Smooth muscle cell (in vitro differentiated cells): ENCODE measurements at regions not wholly inside any gene's neighbourhood (a gene's known extent, or its start where the extent isn't known, plus 50 kb on each side); places are given as distances from the start of the nearest gene placed in this dataset.

Source experiments
- DNase-seq: peaks from one replicate; lab custom pipeline; 2025; ENCODE audit not compliant: unreplicated experiment; lab: John Stamatoyannopoulos, UW
- H2AFZ ChIP-seq: fragments of 200-600 bp; sonication (generic); 2 replicates; pipeline ENCODE4 v1.6.0; 2016; ENCODE audit warnings: antibody characterized with exemption, low read depth, mild to moderate bottlenecking
- H3F3A ChIP-seq: fragments of 200-600 bp; sonication (generic); 2 replicates; pipeline ENCODE4 v1.6.0; 2017; ENCODE audit warnings: antibody characterized with exemption, low read depth
- H3K27ac ChIP-seq: fragments of 200-600 bp; sonication (generic); 2 replicates; pipeline ENCODE4 v1.5.1; 2016; ENCODE audit warnings: low read depth, mild to moderate bottlenecking
- H3K27me3 ChIP-seq: fragments of 200-600 bp; sonication (generic); 2 replicates; pipeline ENCODE4 v1.6.1; 2016; ENCODE audit warnings: low read depth, mild to moderate bottlenecking
- H3K36me3 ChIP-seq: fragments of 200-600 bp; sonication (generic); 2 replicates; pipeline ENCODE4 v1.5.1; 2016; ENCODE audit warnings: low read depth
- H3K4me1 ChIP-seq: fragments of 200-600 bp; sonication (generic); 2 replicates; pipeline ENCODE4 v1.5.1; 2016; ENCODE audit warnings: low read depth
- H3K4me2 ChIP-seq: fragments of 200-600 bp; sonication (generic); 2 replicates; pipeline ENCODE4 v1.6.0; 2016; ENCODE audit warnings: mild to moderate bottlenecking
- H3K4me3 ChIP-seq: fragments of 200-600 bp; sonication (generic); 2 replicates; pipeline ENCODE4 v1.5.1; 2016; ENCODE audit warnings: mild to moderate bottlenecking
- H3K79me2 ChIP-seq: fragments of 200-600 bp; sonication (generic); 2 replicates; pipeline ENCODE4 v1.6.0; 2016; ENCODE audit warnings: low read depth, mild to moderate bottlenecking
- H3K9ac ChIP-seq: fragments of 200-600 bp; sonication (generic); 2 replicates; pipeline ENCODE4 v1.6.0; 2016; ENCODE audit warnings: low read depth
- H3K9me3 ChIP-seq: fragments of 200-600 bp; sonication (generic); replicated peaks from 2 replicates; pipeline ENCODE4 v1.5.1; 2016; ENCODE audit warnings: low read depth
- H4K20me1 ChIP-seq: fragments of 200-600 bp; sonication (generic); 2 replicates; pipeline ENCODE4 v1.6.0; 2016; ENCODE audit warnings: low read depth
- WGBS: methylation state at CpG from one replicate; pipeline ENCODE4 v1.1.7; 2016; ENCODE audit warnings: low lambda C conversion rate; 5-methylcytosine and 5-hydroxymethylcytosine counted together
- TF ChIP-seq, protein P1 (sequence below): fragments of 200-600 bp; sonication (generic); IDR thresholded peaks from 2 replicates; pipeline ENCODE4 v1.5.1; 2017; ENCODE audit warnings: borderline replicate concordance, mild to moderate bottlenecking, antibody characterized with exemption; ENCODE audit not compliant: insufficient read depth, poor library complexity, severe bottlenecking

DNA sequence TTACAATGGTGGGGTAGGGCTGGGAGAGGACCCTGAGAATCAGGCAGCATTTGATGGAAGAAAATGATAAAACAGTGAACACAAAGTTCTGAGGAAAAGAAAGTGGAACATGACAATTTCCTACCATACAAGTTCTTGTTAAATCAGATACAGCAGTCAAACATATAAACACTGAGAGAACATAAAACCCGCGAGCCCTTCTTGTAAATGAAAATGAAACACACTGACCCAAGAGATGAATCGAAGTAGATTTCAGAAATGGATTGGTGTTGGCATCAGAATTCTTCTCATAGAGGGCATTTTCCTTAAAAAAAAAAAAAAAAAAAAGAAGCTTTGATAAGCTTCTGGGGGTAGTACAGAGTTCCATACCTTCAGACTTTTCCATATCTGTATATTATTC, 134.7 kb upstream of the TMEM45B start:
- Histone ChIP-seq H3K4me3 (no peak overlapping the region), H3K27me3 (peaks cover 5% of the 10 kb centered on the region), H2AFZ (no peak overlapping the region), H3K9ac (no peak overlapping the region), H3K79me2 (no peaks in the 10 kb centered on the region), H3K36me3 (no peaks in the 10 kb centered on the region), H4K20me1 (no peaks in the 10 kb centered on the region), H3K27ac (no peak overlapping the region), H3K9me3 (no peaks in the 10 kb centered on the region), H3K4me1 (no peaks in the 10 kb centered on the region), H3K4me2 (no peak overlapping the region), H3F3A (no peaks in the 10 kb centered on the region)
- WGBS: 84% methylated on average over 3 of the region's 3 CpGs
- TF ChIP-seq, protein P1, sequence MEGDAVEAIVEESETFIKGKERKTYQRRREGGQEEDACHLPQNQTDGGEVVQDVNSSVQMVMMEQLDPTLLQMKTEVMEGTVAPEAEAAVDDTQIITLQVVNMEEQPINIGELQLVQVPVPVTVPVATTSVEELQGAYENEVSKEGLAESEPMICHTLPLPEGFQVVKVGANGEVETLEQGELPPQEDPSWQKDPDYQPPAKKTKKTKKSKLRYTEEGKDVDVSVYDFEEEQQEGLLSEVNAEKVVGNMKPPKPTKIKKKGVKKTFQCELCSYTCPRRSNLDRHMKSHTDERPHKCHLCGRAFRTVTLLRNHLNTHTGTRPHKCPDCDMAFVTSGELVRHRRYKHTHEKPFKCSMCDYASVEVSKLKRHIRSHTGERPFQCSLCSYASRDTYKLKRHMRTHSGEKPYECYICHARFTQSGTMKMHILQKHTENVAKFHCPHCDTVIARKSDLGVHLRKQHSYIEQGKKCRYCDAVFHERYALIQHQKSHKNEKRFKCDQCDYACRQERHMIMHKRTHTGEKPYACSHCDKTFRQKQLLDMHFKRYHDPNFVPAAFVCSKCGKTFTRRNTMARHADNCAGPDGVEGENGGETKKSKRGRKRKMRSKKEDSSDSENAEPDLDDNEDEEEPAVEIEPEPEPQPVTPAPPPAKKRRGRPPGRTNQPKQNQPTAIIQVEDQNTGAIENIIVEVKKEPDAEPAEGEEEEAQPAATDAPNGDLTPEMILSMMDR: no peak
- no peak for DNase-seq

DNA sequence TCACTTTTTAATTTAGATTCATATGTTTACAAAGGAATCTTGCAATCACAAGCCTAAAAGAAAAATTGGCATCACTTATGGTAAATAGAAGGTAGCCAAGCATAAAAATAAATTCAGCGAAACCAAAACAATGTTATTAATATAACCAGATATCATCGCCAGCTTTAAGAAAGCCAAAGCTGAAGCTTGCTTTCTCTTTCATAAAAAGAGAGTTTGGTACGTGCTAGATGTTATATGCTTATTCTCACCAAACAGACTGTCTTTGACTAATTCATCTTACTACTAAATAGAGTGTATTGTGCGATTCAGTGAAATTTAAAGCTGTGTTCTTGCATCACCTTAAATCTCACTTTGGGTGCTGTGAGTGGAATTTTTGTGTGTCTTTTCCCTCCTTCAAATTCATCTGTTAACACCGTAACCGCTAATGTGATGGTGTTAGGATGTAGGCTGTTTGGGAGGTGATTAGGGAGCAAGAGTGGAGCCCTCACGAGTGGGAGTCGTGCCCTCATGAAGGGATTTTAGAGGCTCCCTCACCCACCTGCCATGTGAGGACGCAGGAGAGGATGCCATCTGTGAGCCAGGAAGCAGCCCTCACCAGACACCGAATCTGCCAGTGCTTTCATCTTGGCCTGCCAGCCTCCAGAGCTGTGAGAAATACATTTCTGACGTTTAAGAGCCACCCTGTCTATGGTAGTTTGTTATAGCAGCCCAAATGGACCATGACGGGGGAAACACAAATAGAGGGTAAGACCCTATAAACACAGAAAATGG, 134.1 kb upstream of the TMEM45B start:
- H3K4me2 ChIP-seq: no peak overlapping the region
- H3K79me2 ChIP-seq: no peaks in the 10 kb centered on the region
- 90% methylated on average over 12 of the region's 12 CpGs for WGBS
- no peak overlapping the region for H3K4me3 ChIP-seq
- TF ChIP-seq, protein P1: no peak
- H2AFZ ChIP-seq: no peak overlapping the region
- H3K9ac ChIP-seq: no peak overlapping the region
- H3K27me3 ChIP-seq: no peaks in the 10 kb centered on the region
- no peaks in the 10 kb centered on the region for H3K36me3 ChIP-seq
- DNase-seq: no peak
- no peaks in the 10 kb centered on the region for H3K9me3 ChIP-seq
- no peaks in the 10 kb centered on the region for H3F3A ChIP-seq
- no peak overlapping the region for H3K27ac ChIP-seq
- H4K20me1 ChIP-seq: no peaks in the 10 kb centered on the region
- H3K4me1 ChIP-seq: no peaks in the 10 kb centered on the region

DNA sequence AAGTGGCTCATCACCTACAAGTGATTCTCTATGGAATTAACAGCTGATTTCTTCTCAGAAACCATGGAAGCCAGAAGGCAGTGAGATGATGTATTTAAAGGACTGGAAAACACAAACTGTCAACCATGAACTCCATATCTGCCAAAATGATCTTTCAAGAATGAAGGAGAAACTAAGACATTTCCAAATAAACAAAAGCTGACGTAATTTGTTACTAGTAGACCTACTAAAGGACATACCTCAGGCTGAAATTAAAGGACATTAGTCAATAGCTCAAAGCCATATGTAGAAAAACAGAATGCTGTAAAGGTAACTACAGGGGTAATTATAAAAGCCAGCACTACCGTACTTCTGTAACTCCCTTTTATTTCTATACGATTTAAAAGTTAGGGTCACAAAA, 129.4 kb upstream of the TMEM45B start:
- TF ChIP-seq, protein P1: no peak
- Histone ChIP-seq H3K27me3 (no peaks in the 10 kb centered on the region), H3K9me3 (no peaks in the 10 kb centered on the region), H2AFZ (no peak overlapping the region), H3K27ac (no peak overlapping the region), H3K79me2 (no peaks in the 10 kb centered on the region), H3K4me1 (no peaks in the 10 kb centered on the region), H3K4me3 (no peak overlapping the region), H3K9ac (no peak overlapping the region), H4K20me1 (no peaks in the 10 kb centered on the region), H3K4me2 (no peak overlapping the region), H3K36me3 (no peaks in the 10 kb centered on the region), H3F3A (no peaks in the 10 kb centered on the region)
- WGBS: 72% methylated on average over 3 of the region's 3 CpGs
- no peak for DNase-seq

DNA sequence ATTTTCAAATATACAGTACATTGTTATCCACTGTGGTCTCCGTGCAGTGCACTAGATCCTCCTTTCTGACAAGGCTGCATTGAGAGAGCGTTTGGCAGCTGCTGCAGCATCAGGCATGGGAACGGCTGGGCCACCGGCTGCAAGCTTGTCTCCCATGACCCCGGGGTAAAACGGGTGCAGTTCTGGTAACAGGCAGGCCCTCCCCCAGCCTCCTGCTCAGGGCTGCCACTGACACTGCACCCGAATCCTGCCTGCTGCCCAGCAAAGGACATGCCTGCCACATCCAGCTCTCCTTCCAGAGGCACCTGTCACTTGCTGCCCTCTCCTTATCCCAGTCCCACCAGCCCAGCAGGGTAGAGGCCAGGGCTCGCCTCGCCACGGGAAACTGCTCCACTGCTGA, 124.5 kb upstream of the TMEM45B start:
- H3K27ac ChIP-seq: no peak overlapping the region
- H3K4me3 ChIP-seq: no peak overlapping the region

More for the DNA sequence above, 124.5 kb upstream of the TMEM45B start:
- Histone ChIP-seq H2AFZ (no peak overlapping the region), H3K9ac (no peak overlapping the region), H3K79me2 (no peaks in the 10 kb centered on the region), H3K27me3 (no peaks in the 10 kb centered on the region), H3K9me3 (no peaks in the 10 kb centered on the region), H3F3A (no peaks in the 10 kb centered on the region), H3K36me3 (no peaks in the 10 kb centered on the region), H3K4me2 (no peak overlapping the region), H4K20me1 (no peaks in the 10 kb centered on the region), H3K4me1 (no peaks in the 10 kb centered on the region)
- TF ChIP-seq, protein P1: no peak
- 85% methylated on average over 10 of the region's 10 CpGs for WGBS
- DNase-seq: no peak
